ENCODE measurements at regions not wholly inside any gene's neighbourhood (a gene's known extent, or its start where the extent isn't known, plus 50 kb on each side); places are given as distances from the start of the nearest gene placed in this dataset.

DNA sequence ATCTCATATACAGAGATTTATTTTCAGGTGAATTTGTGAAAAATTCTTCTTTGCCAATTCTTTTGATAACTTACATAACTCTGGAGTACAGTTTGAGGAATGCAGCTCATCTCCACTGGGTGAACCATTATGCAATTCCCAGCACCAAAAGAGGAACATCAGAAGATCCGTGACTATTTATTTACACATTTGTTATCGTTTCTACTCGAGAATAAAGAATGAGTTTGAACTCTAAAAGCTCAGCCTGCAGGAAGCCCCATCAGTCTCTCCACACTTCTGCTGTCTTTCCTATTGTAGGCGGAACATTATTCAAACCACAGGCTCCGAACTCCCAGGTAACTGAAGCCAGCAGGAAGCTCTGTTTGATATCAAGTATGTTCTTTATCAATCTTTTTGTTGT, 95.9 kb upstream of the IFNGR1 start:
- H4K5ac ChIP-seq (ENCODE audit: insufficient read length, low read depth, low read length) = no peak overlapping the region
- no peak overlapping the region for H3K23ac ChIP-seq (ENCODE audit: insufficient read length)
- no peaks in the 10 kb centered on the region for H3K79me1 ChIP-seq (ENCODE audit: low read depth, low read length)
- WGBS, 2 experiments (ENCODE audit: extremely low coverage in 1 of 2, insufficient coverage in 1 of 2, insufficient read length in 1 of 2, insufficient replicate concordance in 2 of 2, low coverage in 1 of 2, low lambda C conversion rate in 2 of 2, missing lambda C conversion rate in 1 of 2) = 62% methylated on average over 5 of the region's 5 CpGs; no CpG with 5 or more reads in 1 of the 2 experiments
- H3K79me2 ChIP-seq (ENCODE audit: control insufficient read depth in 1 of 2, insufficient read depth in 2 of 2, low read length in 2 of 2) = no peaks in the 10 kb centered on the region
- no peak overlapping the region for H4K91ac ChIP-seq (replicated peaks; ENCODE audit: insufficient read length, low read length)
- H3K18ac ChIP-seq (ENCODE audit: extremely low read depth, low read length) = no peak overlapping the region
- POLR2A ChIA-PET (ENCODE audit: partially characterized antibody) = interaction anchor here (0.6 to 1.0 kb wide), 2 partner anchors 114 to 168 kb away, joined by 3 read pairs; no protein-coding TSS in a partner anchor
- H3K56ac ChIP-seq (replicated peaks; ENCODE audit: insufficient read length, low read depth, low read length) = no peak overlapping the region
- H3K4ac ChIP-seq (replicated peaks; ENCODE audit: insufficient read length, low read depth, low read length) = no peak overlapping the region
- H3K4me2 ChIP-seq (ENCODE audit: insufficient read depth in 1 of 2, low read depth in 2 of 2, low read length in 2 of 2) = no peak overlapping the region
- no peak overlapping the region for H3K14ac ChIP-seq (ENCODE audit: insufficient read length)
- DNase-seq (ENCODE audit: low read depth in 1 of 2, low spot score in 2 of 2) = no peak
- no peak overlapping the region for H2BK120ac ChIP-seq (replicated peaks; ENCODE audit: low read depth, low read length)
- H3K23me2 ChIP-seq (ENCODE audit: low read depth, low read length) = no peaks in the 10 kb centered on the region
- H4K8ac ChIP-seq (ENCODE audit: extremely low read depth, insufficient read depth, low read length) = no peak overlapping the region
- no peak overlapping the region for H2AFZ ChIP-seq (ENCODE audit: low read length)
- H2BK20ac ChIP-seq (ENCODE audit: low read length) = no peak overlapping the region
- TF ChIP-seq, protein P1, sequence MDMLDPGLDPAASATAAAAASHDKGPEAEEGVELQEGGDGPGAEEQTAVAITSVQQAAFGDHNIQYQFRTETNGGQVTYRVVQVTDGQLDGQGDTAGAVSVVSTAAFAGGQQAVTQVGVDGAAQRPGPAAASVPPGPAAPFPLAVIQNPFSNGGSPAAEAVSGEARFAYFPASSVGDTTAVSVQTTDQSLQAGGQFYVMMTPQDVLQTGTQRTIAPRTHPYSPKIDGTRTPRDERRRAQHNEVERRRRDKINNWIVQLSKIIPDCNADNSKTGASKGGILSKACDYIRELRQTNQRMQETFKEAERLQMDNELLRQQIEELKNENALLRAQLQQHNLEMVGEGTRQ (IDR thresholded peaks at IDR 0.05; ENCODE audit: low read length) = no peak
- TF ChIP-seq JUND (IDR thresholded peaks at IDR 0.05; ENCODE audit: low read length) (no peak), TAF7 (optimal IDR thresholded peaks at IDR 0.05; ENCODE audit: borderline replicate concordance, low read depth, low read length) (no peak), NANOG (IDR thresholded peaks at IDR 0.05; ENCODE audit: insufficient read depth, low read depth, low read length, poor library complexity, severe bottlenecking) (peak; percentile 65), HDAC2 (IDR thresholded peaks at IDR 0.05; ENCODE audit: borderline replicate concordance in 1 of 2, low read depth in 2 of 2, low read length in 2 of 2) (0 out of 4 replicates have a peak, but pooled peaks of 1 of the 2 experiments have one; percentile 10), BCL11A (IDR thresholded peaks at IDR 0.05; ENCODE audit: low read depth in 2 of 2, low read length in 2 of 2) (no peak), EZH2 (IDR thresholded peaks at IDR 0.05; ENCODE audit: low read depth, low read length, severe bottlenecking) (no peak)
- H3K4me3 ChIP-seq (ENCODE audit: extremely low read depth in 1 of 4, insufficient read depth in 2 of 4, low read depth in 3 of 4, low read length in 4 of 4) = no peak overlapping the region
- H4K20me1 ChIP-seq (replicated peaks in 1 of 2; ENCODE audit: control insufficient read depth in 1 of 2, insufficient read depth in 2 of 2, low read length in 2 of 2) = no peaks in the 10 kb centered on the region
- no peak overlapping the region for H3K9ac ChIP-seq (replicated peaks in 1 of 4; ENCODE audit: extremely low read depth in 1 of 4, low read depth in 3 of 4, low read length in 3 of 4)
- no peak overlapping the region for H2BK12ac ChIP-seq (ENCODE audit: low read depth, low read length)
- no peaks in the 10 kb centered on the region for H3K9me3 ChIP-seq (ENCODE audit: insufficient read depth in 2 of 2, low read depth in 1 of 2, low read length in 1 of 2)
- no peak overlapping the region for H2AK5ac ChIP-seq (ENCODE audit: low read depth, low read length)
- no peak overlapping the region for H2BK15ac ChIP-seq (ENCODE audit: low read length)
- no peaks in the 10 kb centered on the region for H3K27me3 ChIP-seq (replicated peaks in 1 of 4; ENCODE audit: control insufficient read depth in 3 of 4, extremely low read depth in 1 of 4, insufficient read depth in 3 of 4, low read length in 3 of 4)
- peak; percentile 84 for FAIRE-seq
- no peak overlapping the region for H2BK5ac ChIP-seq (ENCODE audit: low read depth, low read length)
- H3K4me1 ChIP-seq (replicated peaks in 1 of 4; ENCODE audit: control insufficient read depth in 3 of 4, insufficient read depth in 4 of 4, low read length in 3 of 4) = no peaks in the 10 kb centered on the region
- H3K27ac ChIP-seq (ENCODE audit: low read depth, low read length) = no peak overlapping the region
- no peaks in the 10 kb centered on the region for H3K36me3 ChIP-seq (ENCODE audit: control insufficient read depth in 2 of 4, insufficient read depth in 4 of 4, low read length in 3 of 4)
- CTCF ChIA-PET (ENCODE audit: partially characterized antibody) = interaction anchor here (0.6 to 3.9 kb wide), 29 partner anchors 8 to 326 kb away, joined by 3 to 29 read pairs (median 6); no protein-coding TSS in a partner anchor

Data from H1 (cell line).